ENCODE measurements at regions not wholly inside any gene's neighbourhood (a gene's known extent, or its start where the extent isn't known, plus 50 kb on each side); places are given as distances from the start of the nearest gene placed in this dataset.

DNA sequence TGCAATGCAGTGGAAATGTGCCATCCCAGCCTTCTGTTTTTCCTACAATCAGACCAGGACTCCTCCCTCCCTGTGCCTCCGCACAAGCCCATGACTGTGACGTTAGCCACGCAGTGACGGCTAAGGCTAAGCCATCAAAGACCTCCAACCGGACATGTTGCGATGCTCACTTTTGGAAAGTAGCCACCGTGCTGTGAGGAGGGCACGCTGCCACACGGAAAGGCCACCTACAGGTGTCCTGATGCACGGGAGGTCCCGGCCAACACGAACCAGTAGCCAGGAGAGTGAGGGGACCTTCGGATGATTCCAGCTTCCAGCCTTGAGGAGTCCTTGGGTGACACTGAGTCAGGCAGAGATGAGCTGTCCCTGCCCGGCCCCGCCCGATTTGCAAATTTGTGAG lies 53.9 kb downstream of the FOXL1 start:
- H3K4me3 ChIP-seq (ENCODE audit: insufficient read length, low read depth), result no peak overlapping the region
- H3K36me3 ChIP-seq (ENCODE audit: insufficient read depth, insufficient read length, low read length), result no peaks in the 10 kb centered on the region
- H3K9me3 ChIP-seq (ENCODE audit: insufficient read depth, low read length), result 0 out of 2 replicates have a peak, but pooled peaks cover 5% of the 10 kb centered on the region
- TF ChIP-seq SUZ12 (IDR thresholded peaks at IDR 0.05; ENCODE audit: extremely low read depth, insufficient read depth, insufficient read length) (no peak), YY1 (IDR thresholded peaks at IDR 0.05; ENCODE audit: insufficient read depth, insufficient read length) (no peak), ZNF274 (IDR thresholded peaks at IDR 0.05; ENCODE audit: low read depth, low read length) (no peak)
- no peak overlapping the region for H3K9ac ChIP-seq (ENCODE audit: insufficient read length, low read depth)
- no peaks in the 10 kb centered on the region for H3K27me3 ChIP-seq (ENCODE audit: insufficient read depth, insufficient read length)
- H3K4me1 ChIP-seq (ENCODE audit: insufficient read depth, insufficient read length), result no peaks in the 10 kb centered on the region
- DNase-seq (ENCODE audit: low read depth, low spot score), result no peak

GRCh38 chr16:86632944-86633343 lies 54.6 kb downstream of the FOXL1 start:
- H3K36me3 ChIP-seq (ENCODE audit: insufficient read depth, insufficient read length, low read length), result no peaks in the 10 kb centered on the region
- H3K9ac ChIP-seq (ENCODE audit: insufficient read length, low read depth), result no peak overlapping the region
- H3K27me3 ChIP-seq (ENCODE audit: insufficient read depth, insufficient read length), result no peaks in the 10 kb centered on the region
- no peaks in the 10 kb centered on the region for H3K9me3 ChIP-seq (ENCODE audit: insufficient read depth, low read length)
- H3K4me1 ChIP-seq (ENCODE audit: insufficient read depth, insufficient read length), result no peaks in the 10 kb centered on the region
- DNase-seq (ENCODE audit: low read depth, low spot score), result no peak
- no peak overlapping the region for H3K4me3 ChIP-seq (ENCODE audit: insufficient read length, low read depth)
- TF ChIP-seq SUZ12 (IDR thresholded peaks at IDR 0.05; ENCODE audit: extremely low read depth, insufficient read depth, insufficient read length), result no peak
- TF ChIP-seq YY1 (IDR thresholded peaks at IDR 0.05; ENCODE audit: insufficient read depth, insufficient read length), result no peak
- TF ChIP-seq ZNF274 (IDR thresholded peaks at IDR 0.05; ENCODE audit: low read depth, low read length), result no peak

DNA sequence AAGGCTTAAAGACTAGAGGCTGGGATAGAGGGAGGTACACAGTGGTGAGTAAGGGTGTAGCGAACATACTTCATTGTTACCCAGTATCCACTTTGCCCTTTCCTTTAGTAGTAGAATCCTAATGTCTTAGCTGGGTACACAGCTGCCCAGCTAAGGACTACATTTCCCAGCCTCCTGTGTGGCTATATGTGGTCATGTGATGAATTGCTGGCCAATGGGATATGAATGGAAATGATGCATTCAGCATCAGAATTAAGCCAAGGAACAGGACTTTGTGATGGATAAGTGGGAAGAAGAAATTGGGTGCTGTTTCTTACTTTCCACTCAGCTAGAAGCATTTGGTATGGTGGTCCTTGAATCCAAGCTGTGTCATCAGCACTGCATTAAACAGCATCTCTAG lies 55.9 kb downstream of the FOXL1 start:
- no peak for DNase-seq (ENCODE audit: low read depth, low spot score)
- H3K4me3 ChIP-seq (ENCODE audit: insufficient read length, low read depth), result no peak overlapping the region
- no peak for TF ChIP-seq ZNF274 (IDR thresholded peaks at IDR 0.05; ENCODE audit: low read depth, low read length)
- TF ChIP-seq SUZ12 (IDR thresholded peaks at IDR 0.05; ENCODE audit: extremely low read depth, insufficient read depth, insufficient read length), result no peak
- TF ChIP-seq YY1 (IDR thresholded peaks at IDR 0.05; ENCODE audit: insufficient read depth, insufficient read length), result no peak
- no peak overlapping the region for H3K9ac ChIP-seq (ENCODE audit: insufficient read length, low read depth)
- no peaks in the 10 kb centered on the region for H3K27me3 ChIP-seq (ENCODE audit: insufficient read depth, insufficient read length)
- H3K9me3 ChIP-seq (ENCODE audit: insufficient read depth, low read length), result no peaks in the 10 kb centered on the region
- no peaks in the 10 kb centered on the region for H3K36me3 ChIP-seq (ENCODE audit: insufficient read depth, insufficient read length, low read length)
- no peaks in the 10 kb centered on the region for H3K4me1 ChIP-seq (ENCODE audit: insufficient read depth, insufficient read length)

GRCh38 chr16:86635176-86635876 lies 57.0 kb downstream of the FOXL1 start:
- Histone ChIP-seq H3K9me3 (ENCODE audit: insufficient read depth, low read length) (no peaks in the 10 kb centered on the region), H3K4me3 (ENCODE audit: insufficient read length, low read depth) (no peak overlapping the region), H3K4me1 (ENCODE audit: insufficient read depth, insufficient read length) (no peaks in the 10 kb centered on the region), H3K27me3 (ENCODE audit: insufficient read depth, insufficient read length) (no peaks in the 10 kb centered on the region), H3K36me3 (ENCODE audit: insufficient read depth, insufficient read length, low read length) (no peaks in the 10 kb centered on the region), H3K9ac (ENCODE audit: insufficient read length, low read depth) (no peak overlapping the region)
- TF ChIP-seq ZNF274 (IDR thresholded peaks at IDR 0.05; ENCODE audit: low read depth, low read length), result no peak
- no peak for TF ChIP-seq SUZ12 (IDR thresholded peaks at IDR 0.05; ENCODE audit: extremely low read depth, insufficient read depth, insufficient read length)
- TF ChIP-seq YY1 (IDR thresholded peaks at IDR 0.05; ENCODE audit: insufficient read depth, insufficient read length), result no peak
- no peak for DNase-seq (ENCODE audit: low read depth, low spot score)

- Histone ChIP-seq H3K9me3 (ENCODE audit: insufficient read depth, low read length) (no peaks in the 10 kb centered on the region), H3K4me3 (ENCODE audit: insufficient read length, low read depth) (no peak overlapping the region), H3K9ac (ENCODE audit: insufficient read length, low read depth) (no peak overlapping the region), H3K36me3 (ENCODE audit: insufficient read depth, insufficient read length, low read length) (no peaks in the 10 kb centered on the region), H3K4me1 (ENCODE audit: insufficient read depth, insufficient read length) (no peaks in the 10 kb centered on the region), H3K27me3 (ENCODE audit: insufficient read depth, insufficient read length) (no peaks in the 10 kb centered on the region)
- DNase-seq (ENCODE audit: low read depth, low spot score), result no peak
- TF ChIP-seq SUZ12 (IDR thresholded peaks at IDR 0.05; ENCODE audit: extremely low read depth, insufficient read depth, insufficient read length) (no peak), YY1 (IDR thresholded peaks at IDR 0.05; ENCODE audit: insufficient read depth, insufficient read length) (no peak), ZNF274 (IDR thresholded peaks at IDR 0.05; ENCODE audit: low read depth, low read length) (no peak)
Measured at GRCh38 chr16:86635926-86636325, 57.6 kb downstream of the FOXL1 start.

DNA sequence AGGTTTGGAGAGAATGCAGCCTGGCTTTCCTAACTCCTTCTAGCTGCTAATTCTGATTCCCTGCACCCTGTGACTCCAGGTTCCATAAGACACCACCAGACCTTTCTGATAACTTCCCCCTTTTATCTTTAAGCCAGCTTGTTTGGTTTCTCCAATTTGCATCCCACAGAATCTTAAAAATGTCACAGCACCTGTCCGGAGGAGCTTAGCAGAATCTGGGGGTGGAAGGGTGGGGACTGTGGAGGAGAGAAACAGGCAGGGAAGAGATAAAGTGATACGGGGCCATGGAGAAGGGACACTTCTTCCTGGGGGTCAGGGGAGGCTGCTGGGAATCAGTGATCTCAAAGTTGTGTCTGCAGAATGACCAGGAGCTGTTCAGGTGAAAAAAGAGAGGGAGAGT lies 59.4 kb downstream of the FOXL1 start:
- no peaks in the 10 kb centered on the region for H3K27me3 ChIP-seq (ENCODE audit: insufficient read depth, insufficient read length)
- TF ChIP-seq YY1 (IDR thresholded peaks at IDR 0.05; ENCODE audit: insufficient read depth, insufficient read length), result no peak
- no peak for TF ChIP-seq SUZ12 (IDR thresholded peaks at IDR 0.05; ENCODE audit: extremely low read depth, insufficient read depth, insufficient read length)
- TF ChIP-seq ZNF274 (IDR thresholded peaks at IDR 0.05; ENCODE audit: low read depth, low read length), result no peak
- DNase-seq (ENCODE audit: low read depth, low spot score), result no peak

DNA sequence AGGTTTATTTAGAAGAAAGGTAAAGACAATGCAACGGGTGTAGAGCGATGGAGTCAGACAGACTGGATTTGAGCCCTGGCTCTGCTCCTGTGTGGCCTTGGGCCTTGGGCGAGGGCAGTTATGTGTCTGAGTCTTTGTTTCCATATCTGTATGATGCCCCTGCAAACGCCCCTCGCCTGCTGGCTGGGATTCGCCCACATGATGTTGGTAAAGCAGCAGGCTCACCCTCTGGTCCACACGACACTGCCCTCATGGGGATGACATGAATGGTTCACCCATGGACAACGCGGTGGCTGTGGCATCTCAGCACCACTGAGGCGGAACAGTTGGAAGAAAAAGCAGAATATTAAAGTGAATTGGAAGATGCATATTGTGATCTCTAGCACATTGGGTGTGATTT lies 60.3 kb downstream of the FOXL1 start:
- Histone ChIP-seq H3K27me3 (ENCODE audit: insufficient read depth, insufficient read length) (no peaks in the 10 kb centered on the region), H3K9ac (ENCODE audit: insufficient read length, low read depth) (no peak overlapping the region), H3K4me3 (ENCODE audit: insufficient read length, low read depth) (no peak overlapping the region), H3K36me3 (ENCODE audit: insufficient read depth, insufficient read length, low read length) (no peaks in the 10 kb centered on the region), H3K4me1 (ENCODE audit: insufficient read depth, insufficient read length) (no peaks in the 10 kb centered on the region), H3K9me3 (ENCODE audit: insufficient read depth, low read length) (peaks cover 10% of the 10 kb centered on the region)
- no peak for DNase-seq (ENCODE audit: low read depth, low spot score)
- TF ChIP-seq YY1 (IDR thresholded peaks at IDR 0.05; ENCODE audit: insufficient read depth, insufficient read length), result no peak
- no peak for TF ChIP-seq ZNF274 (IDR thresholded peaks at IDR 0.05; ENCODE audit: low read depth, low read length)
- TF ChIP-seq SUZ12 (IDR thresholded peaks at IDR 0.05; ENCODE audit: extremely low read depth, insufficient read depth, insufficient read length), result no peak

More for the DNA sequence above, 59.4 kb downstream of the FOXL1 start:
- Histone ChIP-seq H3K9me3 (ENCODE audit: insufficient read depth, low read length) (peaks cover 9% of the 10 kb centered on the region), H3K4me3 (ENCODE audit: insufficient read length, low read depth) (no peak overlapping the region), H3K4me1 (ENCODE audit: insufficient read depth, insufficient read length) (no peaks in the 10 kb centered on the region), H3K9ac (ENCODE audit: insufficient read length, low read depth) (no peak overlapping the region), H3K36me3 (ENCODE audit: insufficient read depth, insufficient read length, low read length) (no peaks in the 10 kb centered on the region)
